ENCODE measurements at regions not wholly inside any gene's neighbourhood (a gene's known extent, or its start where the extent isn't known, plus 50 kb on each side); places are given as distances from the start of the nearest gene placed in this dataset.
A peak's percentile ranks its signal among the peaks of the same experiment; 100 is the strongest.
"Not testable (repeated sequence)": the region's sequence is repeated elsewhere in the genome, so short reads cannot be mapped to it uniquely, and the experiment has no call there.

GRCh38 chr13:90800082-90800746 is 547.3 kb upstream of the MIR17HG start:
- DNase-seq, result no peak

- DNase-seq, result no peak
Measured at GRCh38 chr13:90801621-90802020, 545.9 kb upstream of the MIR17HG start.

- no peak for DNase-seq
Measured at GRCh38 chr13:90803210-90803609, 544.3 kb upstream of the MIR17HG start.

GRCh38 chr13:90806016-90806615 is 541.4 kb upstream of the MIR17HG start:
- no peak for DNase-seq

GRCh38 chr13:90806892-90807291 is 540.6 kb upstream of the MIR17HG start:
- no peak for DNase-seq

GRCh38 chr13:90808838-90809237 is 538.6 kb upstream of the MIR17HG start:
- DNase-seq, result no peak

GRCh38 chr13:90824032-90824431 is 523.5 kb upstream of the MIR17HG start:
- no peak for DNase-seq

GRCh38 chr13:90826688-90827087 is 520.8 kb upstream of the MIR17HG start:
- DNase-seq, result no peak

- no peak for DNase-seq
Measured at GRCh38 chr13:90830782-90831181, 516.7 kb upstream of the MIR17HG start.

GRCh38 chr13:90833951-90834350 is 513.5 kb upstream of the MIR17HG start:
- no peak for DNase-seq

GRCh38 chr13:90834700-90835099 is 512.8 kb upstream of the MIR17HG start:
- no peak for DNase-seq

- DNase-seq, result no peak
Measured at GRCh38 chr13:90835826-90836225, 511.7 kb upstream of the MIR17HG start.

GRCh38 chr13:90838317-90838960 is 509.0 kb upstream of the MIR17HG start:
- no peak for DNase-seq

GRCh38 chr13:90839061-90839460 is 508.4 kb upstream of the MIR17HG start:
- no peak for DNase-seq

- no peak for DNase-seq
Measured at GRCh38 chr13:90846936-90847335, 500.6 kb upstream of the MIR17HG start.

GRCh38 chr13:90853666-90854065 is 493.8 kb upstream of the MIR17HG start:
- DNase-seq, result not testable (repeated sequence)

GRCh38 chr13:90857921-90858320 is 489.6 kb upstream of the MIR17HG start:
- no peak for DNase-seq

- DNase-seq, result no peak
Measured at GRCh38 chr13:90866006-90866405, 481.5 kb upstream of the MIR17HG start.

GRCh38 chr13:90867336-90867683 is 480.2 kb upstream of the MIR17HG start:
- DNase-seq, result peak; percentile 65

- DNase-seq, result no peak
Measured at GRCh38 chr13:90868321-90868920, 479.1 kb upstream of the MIR17HG start.

GRCh38 chr13:90869580-90869979 is 477.9 kb upstream of the MIR17HG start:
- no peak for DNase-seq

GRCh38 chr13:90872491-90873025 is 474.9 kb upstream of the MIR17HG start:
- no peak for DNase-seq

- no peak for DNase-seq
Measured at GRCh38 chr13:90880790-90881189, 466.7 kb upstream of the MIR17HG start.

- DNase-seq, result no peak
Measured at GRCh38 chr13:90882551-90882950, 464.9 kb upstream of the MIR17HG start.
